NCI-H345 (cell line): ENCODE measurements at regions not wholly inside any gene's neighbourhood (a gene's known extent, or its start where the extent isn't known, plus 50 kb on each side); places are given as distances from the start of the nearest gene placed in this dataset.
"Not testable (repeated sequence)": the region's sequence is repeated elsewhere in the genome, so short reads cannot be mapped to it uniquely, and the experiment has no call there.

Source experiments
- DNase-seq: peaks from one replicate; lab custom pipeline; 2025; lab: John Stamatoyannopoulos, UW

DNA sequence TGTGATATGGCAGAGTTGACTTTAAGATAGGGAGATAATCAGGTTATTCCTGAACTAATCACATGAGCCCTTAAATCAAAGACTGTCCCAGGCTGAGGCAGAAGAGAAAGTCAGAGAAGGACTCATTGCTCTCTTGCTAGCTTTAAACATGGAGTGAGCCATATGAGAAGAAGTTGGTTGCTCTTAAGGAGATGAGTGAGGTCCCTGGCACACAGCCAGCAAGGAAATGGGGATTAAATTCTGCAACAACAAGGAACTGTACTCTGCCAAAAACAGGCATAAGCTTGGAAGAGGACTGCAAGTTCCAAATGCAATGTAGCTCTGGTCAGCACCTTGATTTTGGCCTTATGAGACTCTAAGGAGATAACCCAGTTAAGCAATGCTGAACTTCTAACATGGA, 457.0 kb downstream of the PLOD2 start:
- DNase-seq = no peak

DNA sequence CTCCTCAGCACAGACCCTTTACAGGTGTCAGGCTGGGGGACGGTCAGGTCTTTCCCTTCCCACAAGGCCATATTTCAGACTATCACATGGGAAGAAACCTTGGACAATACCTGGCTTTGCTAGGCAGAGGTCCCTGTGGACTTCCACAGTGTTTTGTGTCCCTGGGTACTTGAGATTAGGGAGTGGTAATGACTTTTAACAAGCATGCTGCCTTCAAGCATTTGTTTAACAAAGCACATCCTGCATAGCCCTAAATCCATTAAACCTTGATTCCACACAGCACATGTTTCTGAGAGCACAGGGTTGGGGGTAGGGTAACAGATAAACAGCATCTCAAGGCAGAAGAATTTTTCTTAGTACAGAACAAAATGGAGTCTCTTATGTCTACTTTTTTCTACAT, 451.2 kb downstream of the PLOD2 start:
- not testable (repeated sequence) for DNase-seq

DNA sequence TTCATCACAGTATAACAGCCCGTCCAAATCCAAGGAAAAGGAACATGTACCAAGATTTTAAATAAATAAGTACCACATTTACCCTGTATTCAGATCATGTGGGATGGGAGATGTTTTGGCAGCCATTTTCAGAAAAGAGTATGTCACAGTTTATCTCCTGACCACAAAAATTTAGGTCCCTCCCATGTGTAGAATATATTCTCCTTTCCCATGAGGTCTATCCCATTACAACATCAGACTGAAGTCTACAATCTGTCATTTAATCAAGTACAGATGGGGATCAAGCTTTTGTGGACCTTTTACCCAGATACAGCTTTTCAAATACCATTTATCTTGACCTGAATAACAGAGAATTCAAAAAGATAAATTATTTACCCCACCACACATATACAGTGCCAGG, 444.5 kb downstream of the PLOD2 start:
- DNase-seq = no peak

DNA sequence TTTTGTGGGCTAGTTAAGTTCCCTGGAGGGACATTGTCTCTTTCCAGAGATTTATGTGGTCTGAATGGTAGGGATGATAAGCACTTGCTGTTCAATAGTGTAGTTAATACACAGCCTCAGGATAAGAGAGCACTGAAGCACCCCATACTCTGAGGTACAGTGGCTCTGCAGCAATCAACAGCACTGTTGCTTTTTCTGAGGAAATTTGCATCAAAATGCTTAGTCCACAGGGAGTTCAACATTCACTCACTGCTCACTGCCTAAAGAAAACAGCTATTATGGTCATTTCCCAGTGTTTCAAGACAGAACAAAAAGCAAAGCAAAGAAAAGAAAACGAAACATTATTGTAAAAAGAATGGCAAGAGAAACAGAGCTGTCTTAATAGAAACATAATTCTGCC, 441.9 kb downstream of the PLOD2 start:
- peak; percentile 5 for DNase-seq

DNA sequence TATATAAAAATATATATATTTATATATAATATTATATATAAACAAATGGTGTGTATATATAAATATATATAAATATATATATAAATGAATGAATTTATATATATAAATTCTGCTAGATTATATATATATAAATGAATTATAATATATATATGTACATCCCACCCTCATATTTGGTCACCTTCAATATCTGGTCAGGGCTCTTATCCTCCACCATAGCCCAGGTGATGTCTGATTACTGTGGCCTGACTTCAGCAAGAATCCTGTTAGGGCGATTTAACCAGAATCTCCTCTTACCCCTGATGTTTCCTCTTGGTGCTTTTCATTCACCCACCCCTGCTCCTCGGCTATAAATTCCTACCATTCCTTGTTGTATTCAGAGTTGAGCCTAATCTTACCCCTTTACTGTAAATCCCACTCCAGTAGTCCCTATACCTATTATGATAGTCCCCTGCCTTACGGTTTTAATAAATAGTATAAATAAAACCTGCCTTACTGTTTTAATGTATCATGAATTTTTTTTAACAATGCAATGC, 439.6 kb downstream of the PLOD2 start:
- no peak for DNase-seq

DNA sequence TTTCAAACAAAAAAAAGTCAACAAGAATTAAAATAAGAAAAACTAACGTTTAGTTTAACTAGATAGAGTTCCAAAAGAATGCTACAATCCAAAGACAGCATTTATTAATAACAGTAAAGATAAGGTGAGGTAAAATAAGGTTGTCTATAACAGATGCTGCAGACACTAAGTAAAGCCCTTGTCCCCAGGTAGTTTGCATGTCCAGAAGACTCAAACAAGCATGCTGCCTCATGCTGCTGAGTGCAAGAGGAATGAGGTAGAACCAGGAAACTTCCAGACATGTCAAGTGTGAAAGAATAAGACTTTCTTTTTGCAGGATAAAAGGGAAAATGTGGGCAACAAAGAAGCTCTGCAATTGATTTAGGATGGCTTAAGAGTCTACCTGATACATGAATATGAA, 439.2 kb downstream of the PLOD2 start:
- no peak for DNase-seq

DNA sequence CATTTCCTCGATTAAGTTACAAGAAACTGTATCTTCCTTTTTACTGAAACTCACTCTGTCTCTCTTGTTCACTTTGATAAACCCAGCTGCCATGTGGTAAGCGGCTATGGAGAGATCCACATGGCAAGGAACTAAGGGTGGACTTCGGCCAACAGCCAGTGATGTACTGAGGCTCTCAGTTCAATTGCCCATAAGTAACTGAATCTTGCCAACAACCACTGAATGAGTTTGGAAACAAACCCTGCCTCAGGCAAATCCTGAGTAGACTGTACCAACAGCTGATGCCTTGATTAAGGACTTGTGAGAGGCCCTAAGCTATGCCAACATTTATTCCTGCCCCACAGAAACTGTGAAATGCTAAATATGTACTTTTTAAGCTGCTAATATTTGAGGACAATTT, 433.5 kb downstream of the PLOD2 start:
- no peak for DNase-seq

DNA sequence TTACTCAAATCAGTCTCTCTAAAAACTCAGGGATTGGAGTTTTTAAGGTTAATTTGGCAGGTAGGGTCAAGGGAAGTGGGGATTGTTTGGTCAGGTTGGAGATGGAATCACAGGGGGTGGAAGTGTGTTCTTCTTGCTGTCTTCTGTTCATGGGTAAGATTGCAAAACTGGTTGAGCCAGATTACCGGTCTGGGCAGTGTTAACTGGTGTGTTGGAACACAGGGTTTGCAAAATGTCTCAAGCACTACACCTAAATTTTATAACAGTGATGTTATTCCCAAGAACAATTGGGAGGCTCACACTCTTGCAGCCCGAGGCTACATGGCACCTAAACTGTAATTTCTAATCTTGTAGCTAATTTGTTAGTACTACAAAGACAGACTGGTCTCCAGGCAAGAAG, 425.4 kb downstream of the PLOD2 start:
- DNase-seq = no peak

DNA sequence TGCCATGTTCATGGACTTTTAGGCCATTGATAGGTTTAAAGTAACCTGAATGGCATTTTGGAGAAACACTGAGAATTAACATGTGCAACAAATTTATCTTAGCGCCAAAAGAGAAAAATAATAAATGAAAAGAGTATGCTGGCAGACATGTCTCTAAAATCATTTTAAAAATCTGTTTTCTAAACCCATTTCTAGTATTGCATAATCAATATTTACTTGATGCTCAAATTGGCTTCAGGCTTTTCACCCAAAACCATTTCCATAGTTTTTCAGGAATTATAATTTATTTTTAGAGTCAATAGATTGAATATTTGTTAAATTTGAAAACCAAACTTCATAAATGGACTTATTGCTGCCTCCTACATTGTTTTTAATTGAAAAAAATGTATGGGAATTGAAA, 423.0 kb downstream of the PLOD2 start:
- no peak for DNase-seq

DNA sequence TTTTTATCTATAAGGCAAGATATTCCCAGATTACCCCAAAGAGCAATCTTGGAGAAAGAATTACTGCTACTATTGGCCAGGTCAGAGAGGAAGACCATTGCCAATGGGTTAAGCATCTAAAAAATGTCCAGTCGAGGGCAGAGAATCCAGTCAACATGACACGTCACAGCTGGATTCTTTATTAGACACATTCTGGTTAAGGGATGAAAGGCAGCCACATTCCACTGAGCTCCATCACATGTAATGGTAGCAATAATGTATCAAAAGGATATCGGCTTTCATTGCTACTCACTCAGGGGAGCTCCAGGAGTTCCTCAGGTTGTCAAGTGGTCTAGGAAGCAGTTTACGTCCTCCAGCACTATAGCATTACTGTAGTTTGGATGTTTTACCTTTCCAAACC, 421.1 kb downstream of the PLOD2 start:
- no peak for DNase-seq

DNA sequence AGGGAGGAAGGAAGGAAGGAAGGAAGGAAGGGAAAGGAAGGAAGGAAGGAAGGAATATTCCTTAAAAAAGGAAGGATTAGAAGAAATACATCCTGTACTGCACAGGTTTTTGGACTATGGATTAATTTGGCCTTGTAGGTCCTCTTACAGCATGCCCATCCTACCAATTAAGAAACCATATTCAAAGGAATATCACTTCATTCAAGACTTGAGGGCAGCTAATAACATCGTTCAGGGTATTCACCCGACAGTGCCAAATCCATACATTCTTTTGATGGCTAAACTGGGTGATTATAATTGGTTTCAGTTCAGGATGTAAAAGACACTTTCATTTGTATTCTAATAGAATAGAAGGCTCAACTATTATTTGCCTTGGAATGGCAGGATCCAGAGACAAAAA, 410.3 kb downstream of the PLOD2 start:
- DNase-seq = no peak

DNA sequence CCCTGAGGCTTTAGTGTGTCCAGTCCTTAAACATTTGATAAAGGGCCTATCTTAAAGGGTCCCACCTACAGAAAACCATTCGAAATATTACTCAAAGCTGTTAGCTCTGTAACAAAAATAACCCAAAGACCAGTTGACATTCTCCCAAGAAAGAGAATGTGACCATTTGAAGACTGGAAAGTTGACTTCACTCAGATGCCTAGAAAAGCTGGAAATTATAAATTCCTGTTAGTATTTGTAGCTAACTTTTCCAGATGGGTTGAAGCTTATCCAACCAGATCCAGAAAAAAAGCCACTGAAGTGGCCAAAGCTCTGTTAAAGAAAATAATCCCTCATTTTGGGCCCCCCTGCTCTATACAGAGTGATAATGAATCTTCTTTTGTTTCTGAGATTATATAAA, 408.4 kb downstream of the PLOD2 start:
- DNase-seq = no peak

DNA sequence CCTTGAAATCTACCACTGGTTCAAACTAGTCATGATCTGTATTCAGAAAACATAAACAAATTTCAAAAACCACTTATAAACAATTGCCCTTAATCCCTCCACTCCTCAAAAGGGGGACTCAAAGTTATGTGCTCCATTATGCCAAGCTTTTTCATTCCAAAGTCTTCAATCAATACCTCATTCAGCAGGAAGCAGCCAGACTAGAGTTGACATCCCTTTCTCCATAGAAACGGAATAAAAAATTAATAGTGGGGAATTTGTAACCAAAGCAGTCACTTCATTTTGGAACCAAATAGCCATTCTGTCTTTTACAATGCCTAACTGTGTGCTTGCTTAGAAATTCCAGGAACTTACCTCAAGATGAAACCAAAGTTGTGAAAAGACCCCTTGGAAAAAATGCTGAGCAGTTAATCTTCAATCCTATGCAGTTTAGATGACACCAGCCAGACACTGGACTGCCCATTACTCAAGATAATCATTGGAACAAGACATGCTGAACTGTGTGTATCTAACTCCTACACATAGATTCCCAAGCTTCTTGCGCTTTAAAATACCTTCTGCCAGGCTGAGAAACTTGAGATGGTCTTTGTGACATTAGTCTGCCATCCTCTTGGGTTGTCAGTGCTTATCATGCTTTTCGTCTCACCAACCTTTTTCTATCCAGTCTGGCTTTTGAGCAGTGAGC, 406.2 kb downstream of the PLOD2 start:
- no peak for DNase-seq

DNA sequence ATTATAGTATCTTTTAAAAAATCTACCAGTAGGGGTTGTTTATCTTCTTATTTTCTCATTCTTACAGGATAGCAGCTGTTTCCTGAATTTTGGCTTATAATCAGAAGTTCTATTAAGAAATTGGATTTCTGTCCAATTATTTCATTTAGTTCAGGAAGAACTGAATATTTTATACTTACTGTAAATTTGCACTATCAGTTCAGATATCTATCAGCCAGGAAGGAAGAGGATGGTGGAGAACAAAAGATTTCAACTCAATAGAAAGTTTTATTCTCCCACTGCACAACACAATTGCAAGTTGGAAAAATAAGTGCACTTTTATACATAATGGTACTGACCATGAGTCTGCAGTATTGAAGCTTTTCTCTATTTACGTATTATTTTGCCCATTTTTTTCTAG, 400.9 kb downstream of the PLOD2 start:
- DNase-seq = no peak

DNA sequence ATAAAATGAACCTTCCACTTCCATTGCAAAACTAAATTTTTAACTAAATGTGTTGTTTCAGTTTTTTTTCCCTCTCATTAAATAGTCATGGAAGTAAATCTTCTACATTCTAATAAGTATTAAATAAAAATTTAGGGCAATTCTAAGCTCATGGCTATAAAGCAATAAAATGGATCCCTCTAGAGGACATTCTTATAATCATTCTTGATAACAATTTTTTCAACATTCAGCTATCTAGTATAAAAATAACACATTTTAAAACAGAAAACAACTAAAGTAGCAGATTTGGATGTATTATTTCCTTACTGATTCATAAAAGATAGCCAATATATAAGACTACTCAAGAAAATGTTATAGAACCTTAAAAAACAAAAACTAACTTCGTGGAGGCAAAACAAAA, 393.1 kb downstream of the PLOD2 start:
- no peak for DNase-seq

DNA sequence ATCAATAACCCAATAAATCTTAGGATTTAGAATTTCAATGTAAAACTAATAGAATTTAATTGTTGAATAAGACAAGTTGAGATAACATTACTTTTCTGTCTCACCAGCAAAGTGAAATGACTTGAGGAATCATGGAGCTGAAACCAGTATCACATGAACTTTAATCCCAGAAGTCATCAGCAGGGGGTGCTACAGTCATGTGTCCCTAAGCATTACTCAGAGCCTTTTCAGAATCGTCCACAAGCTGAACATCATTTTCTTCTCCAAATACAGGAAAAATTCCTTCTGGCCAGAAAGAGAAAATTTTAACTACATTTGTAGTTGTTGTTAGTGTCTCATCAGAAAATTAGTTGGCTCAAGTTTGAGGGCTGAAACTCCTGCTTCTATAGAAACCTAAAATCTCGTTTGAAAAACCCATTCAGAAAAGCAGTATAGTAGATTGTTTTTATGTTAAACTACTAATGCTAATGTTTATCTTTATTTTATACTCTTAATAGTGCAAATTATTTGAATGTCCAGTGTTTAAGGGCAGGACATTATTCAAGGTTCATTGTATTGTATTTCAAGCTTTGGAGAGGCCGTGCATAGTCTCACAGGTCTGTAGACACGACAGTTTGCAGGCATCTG, 384.1 kb downstream of the PLOD2 start:
- peak; percentile 46 for DNase-seq

DNA sequence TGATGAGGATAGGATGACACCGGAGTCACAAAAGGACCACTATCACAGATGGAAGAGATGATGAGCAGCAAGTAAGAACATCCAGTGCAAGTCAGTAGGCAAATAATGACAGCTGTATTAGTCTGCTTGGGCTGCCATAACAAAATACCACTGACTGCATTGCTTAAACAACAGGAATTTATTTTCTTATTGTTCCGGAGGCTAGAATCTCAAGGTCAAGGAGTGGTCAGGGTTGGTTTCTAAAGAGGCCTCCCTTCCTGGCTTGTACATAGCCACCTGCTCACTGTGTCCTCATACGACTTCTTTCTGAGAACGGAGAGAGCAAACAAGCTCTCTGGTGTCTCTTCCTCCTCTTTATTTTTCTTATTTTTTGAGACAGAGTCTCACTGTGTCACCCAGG, 380.7 kb downstream of the PLOD2 start:
- no peak for DNase-seq

DNA sequence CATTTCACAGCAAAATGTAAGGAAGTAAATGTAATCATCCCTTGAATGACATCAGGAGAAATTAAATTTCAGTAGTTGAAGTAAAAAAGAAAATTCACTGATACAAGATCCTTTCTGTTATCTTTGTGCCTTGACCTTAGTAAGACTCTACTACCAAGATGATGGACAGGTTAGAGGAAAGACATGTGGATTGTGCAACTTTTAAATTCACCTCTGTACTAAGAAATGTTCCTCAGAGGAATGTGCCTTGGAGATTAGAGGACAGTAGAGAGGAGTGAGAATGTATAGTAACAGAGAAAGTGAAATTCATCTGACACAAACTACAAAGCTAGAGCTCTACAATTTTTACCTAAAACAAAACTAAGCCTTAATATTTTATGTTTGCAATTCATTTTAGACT, 375.3 kb downstream of the PLOD2 start:
- no peak for DNase-seq

DNA sequence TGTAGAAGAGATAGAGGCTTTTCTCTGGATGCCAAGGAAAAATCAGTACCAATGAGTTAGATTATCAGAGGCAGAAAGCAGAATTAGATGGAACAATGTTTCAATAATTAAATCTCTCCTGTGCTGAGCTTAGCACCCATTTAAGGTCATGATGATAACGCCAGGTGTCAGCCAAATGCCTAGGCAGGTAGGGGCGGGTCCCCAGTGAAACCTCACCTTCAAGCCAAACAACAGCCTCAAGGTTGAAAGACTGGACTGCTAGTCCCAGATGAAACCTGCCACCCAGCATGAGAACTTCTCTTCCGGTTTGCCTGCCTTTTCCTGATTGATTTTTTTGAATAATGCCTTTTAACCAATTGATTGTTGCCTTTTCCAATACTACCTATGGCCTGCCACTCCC, 363.0 kb downstream of the PLOD2 start:
- no peak for DNase-seq

DNA sequence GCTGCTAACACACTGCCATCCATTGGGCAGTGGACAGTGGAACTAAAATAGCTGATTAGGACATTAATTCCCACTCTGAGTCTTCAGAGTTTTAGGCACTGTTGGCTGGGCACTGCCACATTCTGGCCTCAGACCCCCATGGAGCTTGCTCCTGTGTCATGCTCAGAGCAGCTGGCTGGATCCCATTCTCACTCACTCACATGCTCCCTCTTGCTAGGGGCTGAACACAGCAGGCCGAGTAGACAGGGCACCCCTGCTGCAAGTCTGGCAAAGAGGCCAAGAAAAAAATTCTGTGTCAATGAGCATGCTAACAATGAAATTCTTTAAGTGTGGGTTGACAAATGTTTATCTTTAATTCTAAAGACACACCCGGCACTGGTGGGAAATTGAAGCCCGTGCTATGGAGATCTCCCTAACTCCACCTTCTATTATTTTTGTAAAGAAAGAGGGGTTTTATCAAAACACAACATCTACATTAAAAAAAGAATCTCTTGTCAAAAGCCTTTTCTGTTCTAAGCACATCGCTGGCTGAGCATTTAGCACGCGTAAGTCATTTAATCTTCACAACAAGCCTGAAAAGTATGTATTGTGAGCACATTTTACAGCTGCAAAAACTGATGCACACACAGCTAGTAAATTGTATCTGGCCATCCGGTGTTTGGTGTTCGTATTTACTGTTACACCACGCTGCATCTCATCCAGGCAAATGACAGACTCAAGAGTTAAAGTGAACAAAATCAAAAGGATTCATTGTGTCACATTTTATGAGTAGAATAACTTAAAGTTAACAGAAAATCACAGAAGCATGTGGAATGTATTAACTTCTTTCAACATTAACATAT, 362.1 kb downstream of the PLOD2 start:
- peak; percentile 29 for DNase-seq

DNA sequence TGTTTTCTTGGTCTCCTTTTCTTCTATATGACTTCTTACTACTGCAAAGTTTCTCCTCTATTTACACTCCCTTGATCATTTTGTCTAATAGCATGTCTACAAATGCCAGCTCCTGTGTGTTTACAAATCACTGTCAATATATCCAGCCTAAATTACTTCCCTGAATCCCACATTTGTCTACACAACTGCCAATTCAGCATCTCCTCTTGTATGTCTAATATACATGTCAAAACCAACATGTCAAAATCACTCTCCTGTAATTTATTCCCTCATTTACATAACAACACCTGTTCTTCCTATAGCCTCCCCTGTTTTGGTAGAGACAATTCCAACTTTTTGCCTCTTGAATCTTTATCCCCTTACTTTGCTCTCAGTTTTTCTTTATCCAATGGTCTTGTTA, 359.3 kb downstream of the PLOD2 start:
- DNase-seq = no peak

DNA sequence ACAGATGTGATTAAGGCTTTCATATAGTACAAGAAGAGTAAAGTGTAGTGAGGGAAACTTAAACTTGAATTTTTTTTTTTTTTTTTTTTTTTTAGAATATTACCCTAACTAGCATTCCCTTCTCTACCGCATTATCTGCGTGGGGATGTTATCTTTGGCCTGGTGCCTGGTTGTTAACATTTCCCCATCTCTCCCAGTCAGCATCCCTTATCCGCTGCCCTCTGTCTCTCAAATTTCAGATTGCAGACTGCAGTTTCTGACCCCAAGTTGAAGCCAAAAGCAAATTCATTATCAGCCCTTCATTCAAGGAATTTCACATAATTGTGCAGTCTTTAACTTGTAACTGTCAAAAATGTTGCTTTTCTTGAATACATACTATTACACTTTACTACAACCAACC, 353.0 kb downstream of the PLOD2 start:
- DNase-seq = peak; percentile 3

DNA sequence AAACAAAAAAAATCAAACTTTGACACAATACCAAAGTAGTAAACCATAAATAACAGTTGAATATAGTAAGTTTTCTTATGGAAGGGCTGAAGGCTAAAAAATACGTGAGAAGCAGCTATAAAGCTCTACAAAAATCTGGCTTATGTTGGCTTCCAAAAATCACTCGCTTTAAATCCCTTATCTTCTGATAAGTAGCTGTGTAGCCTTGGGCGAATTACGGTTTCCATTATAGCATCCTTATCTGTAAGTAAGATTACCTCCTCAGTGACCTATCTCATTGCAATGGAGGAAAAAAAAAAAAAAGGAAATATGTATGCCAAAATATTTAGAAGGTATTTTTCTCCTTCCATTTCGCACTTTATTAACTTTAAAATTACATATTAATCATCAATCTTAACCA, 348.6 kb downstream of the PLOD2 start:
- DNase-seq = no peak
